CD4-positive, alpha-beta T cell treated with Interferon alpha-2 for 1 hour (primary cell): ENCODE measurements at regions not wholly inside any gene's neighbourhood (a gene's known extent, or its start where the extent isn't known, plus 50 kb on each side); places are given as distances from the start of the nearest gene placed in this dataset.
"Not testable (repeated sequence)": the region's sequence is repeated elsewhere in the genome, so short reads cannot be mapped to it uniquely, and the experiment has no call there.

Experiments
- DNase-seq, 2 donors: peaks; one replicate each; pipeline ENCODE4 v3.0.0-alpha.2; 2020 to 2022

DNA sequence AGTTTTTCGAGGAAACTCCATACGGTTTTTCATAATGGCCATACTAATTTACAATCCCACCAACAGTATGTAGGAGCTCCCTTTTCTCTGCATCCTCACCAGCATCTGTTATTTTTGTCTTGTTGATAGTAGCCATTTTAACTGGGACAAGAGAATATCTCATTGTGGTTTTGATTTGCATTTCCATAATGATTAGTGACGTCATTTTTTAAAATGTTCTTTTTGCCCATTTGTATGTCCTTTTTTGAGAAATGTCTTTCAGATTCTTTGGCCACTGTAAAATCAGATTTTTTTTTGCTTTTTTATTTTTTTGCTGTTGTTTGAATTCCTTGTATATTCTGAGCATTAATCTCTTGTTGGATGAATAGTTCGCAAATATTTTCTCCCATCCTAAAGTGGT is 243.9 kb downstream of the TRIML1 start:
- no peak for DNase-seq

DNA sequence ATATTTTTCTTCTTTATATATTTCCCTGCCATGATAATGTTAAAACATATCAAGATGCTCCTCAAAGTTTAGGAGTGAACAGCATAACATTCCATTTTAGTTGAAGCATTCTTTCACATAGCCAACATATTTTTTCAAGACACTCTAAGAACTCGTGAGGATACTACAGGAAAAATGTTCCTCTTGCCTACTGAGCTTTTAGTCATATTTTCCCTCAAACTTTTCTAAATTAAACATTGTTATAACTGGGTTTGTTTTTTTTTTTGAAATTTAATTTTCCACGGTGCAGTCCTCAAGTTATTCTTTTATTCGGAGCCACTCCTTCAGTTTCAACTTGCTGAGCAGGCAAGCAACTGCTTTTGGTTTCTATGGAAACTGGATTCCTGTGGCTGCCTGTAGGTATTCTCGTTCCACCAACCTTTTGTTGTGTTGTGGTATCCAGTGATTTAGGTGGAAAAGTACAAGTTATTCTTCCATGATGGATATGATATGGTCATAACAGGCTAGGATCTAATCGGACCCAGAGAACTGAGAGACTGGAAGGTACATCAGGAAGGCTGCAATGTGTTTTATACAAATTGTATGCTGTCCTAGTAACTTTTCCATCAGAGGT is 248.0 kb downstream of the TRIML1 start:
- DNase-seq = no peak

DNA sequence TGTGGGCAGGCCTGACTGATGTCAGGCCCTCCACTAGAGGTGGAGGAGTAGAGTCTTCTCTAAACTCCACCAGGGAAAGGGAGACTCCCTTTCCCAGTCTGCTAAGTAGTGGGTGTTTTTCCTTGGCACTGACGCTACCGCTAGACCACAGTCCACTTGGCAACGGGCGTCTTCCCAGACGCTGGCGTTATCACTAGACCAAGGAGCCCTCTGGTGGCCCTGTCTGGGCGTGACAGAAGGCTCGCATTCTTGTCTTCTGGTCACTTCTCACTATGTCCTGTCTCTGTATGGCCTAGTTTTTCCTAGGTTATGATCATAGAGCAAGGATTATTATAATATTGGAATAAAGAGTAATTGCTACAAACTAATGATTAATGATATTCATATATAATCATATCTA is 252.1 kb downstream of the TRIML1 start:
- not testable (repeated sequence) for DNase-seq

DNA sequence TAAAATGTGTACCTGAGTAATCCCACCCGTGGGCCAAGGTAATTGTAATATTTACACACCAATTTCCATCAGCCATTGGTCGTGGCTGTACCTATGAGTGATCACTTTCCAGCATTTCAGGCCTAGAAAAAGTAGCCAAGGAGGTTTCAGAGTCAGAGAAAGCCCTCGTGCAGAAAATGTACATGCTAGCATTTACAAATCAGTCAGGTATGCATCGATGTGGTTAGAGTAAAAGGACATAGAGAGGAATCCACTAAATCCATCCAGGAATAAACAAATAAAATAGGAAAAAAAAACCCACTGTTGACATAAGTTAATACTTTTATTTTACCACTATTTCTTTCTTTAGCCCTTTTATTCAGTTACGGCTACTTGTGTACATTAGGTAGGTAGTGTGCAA is 256.8 kb downstream of the TRIML1 start:
- no peak for DNase-seq

DNA sequence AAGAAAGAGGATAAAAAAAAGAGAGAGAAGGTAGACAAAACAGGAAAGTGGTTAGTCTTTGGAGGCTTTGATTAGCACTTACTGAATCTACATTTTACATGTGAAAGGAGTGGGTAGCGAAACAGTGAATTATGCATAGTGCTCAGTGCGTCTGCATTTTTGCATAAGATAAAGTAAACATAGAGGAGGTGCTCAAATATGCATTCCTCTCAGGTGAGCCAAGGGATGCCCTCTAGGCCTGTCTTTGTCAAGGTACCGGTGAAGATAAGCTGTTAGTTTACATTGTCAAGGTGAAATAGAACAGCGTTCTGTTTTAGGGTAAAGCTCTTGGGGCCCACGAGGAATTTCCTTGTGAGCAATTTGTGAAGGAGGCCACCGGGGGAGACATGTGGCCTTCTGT is 260.6 kb downstream of the TRIML1 start:
- DNase-seq = no peak

DNA sequence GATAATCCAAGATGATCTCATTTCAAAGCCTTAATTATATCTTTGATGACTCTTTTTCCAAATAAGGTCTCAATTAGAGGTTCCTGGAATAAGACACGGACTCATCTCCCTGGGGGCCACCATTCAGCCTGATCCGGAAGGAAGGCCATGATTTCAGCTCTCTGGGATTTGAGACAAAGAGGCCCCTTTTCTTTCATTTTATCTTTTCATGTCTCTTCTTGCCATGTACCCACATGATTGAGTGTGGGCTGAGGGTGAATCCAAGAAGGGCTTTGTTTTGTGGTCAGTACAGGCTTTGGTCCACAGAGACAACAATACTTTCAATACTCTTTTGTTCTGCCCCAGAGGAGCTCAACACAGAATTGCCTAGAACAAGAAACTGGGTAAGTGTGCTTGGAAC is 261.2 kb downstream of the TRIML1 start:
- DNase-seq = no peak

DNA sequence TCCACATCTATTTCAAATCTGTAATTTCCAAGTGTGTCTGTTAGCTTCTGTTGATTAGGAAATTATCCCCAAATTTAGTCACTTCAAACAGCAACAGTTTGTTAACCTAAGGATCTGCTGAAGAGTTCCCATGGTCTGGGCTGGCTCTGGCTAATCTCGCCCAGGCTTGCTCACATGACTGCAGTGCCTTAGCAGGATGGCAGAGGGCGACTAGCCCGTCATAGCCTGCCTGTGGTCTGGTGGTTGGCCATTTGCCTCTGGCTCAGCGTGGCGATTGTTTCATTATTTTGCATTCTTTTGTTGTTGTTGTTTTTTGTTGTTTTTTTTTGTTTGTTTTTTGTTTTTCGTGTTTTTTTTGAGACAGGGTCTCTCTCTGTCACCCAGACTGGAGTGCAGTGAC is 264.0 kb downstream of the TRIML1 start:
- DNase-seq = no peak

DNA sequence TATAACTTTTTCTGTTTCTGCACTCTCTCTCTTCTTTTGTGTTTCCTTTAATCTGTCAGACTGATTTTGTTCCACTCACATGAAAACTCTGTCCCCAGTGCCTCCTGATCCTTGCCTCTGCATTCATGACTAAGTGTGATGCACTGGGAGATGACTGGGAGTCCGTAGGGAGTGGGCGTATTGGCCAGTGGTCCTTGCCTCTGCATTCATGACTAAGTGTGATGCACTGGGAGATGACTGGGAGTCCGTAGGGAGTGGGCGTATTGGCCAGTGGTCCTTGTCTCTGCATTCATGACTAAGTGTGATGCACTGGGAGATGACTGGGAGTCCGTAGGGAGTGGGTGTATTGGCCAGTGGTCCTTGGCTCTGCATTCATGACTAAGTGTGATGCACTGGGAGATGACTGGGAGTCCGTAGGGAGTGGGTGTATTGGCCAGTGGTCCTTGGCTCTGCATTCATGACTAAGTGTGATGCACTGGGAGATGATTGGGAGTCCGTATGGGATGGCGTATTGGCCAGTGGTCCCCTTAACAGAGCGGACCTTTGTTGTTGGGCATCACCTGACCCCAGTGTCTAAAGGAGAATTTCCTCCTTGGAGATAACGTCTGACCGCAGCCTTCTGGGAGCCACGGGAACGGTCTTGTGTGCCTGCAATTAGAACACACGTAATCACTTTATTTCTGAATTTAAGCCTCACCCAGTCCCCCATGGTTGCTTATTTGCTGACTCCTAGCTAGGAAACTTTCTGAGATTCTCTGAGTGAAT is 266.0 kb downstream of the TRIML1 start:
- DNase-seq = not testable (repeated sequence)

DNA sequence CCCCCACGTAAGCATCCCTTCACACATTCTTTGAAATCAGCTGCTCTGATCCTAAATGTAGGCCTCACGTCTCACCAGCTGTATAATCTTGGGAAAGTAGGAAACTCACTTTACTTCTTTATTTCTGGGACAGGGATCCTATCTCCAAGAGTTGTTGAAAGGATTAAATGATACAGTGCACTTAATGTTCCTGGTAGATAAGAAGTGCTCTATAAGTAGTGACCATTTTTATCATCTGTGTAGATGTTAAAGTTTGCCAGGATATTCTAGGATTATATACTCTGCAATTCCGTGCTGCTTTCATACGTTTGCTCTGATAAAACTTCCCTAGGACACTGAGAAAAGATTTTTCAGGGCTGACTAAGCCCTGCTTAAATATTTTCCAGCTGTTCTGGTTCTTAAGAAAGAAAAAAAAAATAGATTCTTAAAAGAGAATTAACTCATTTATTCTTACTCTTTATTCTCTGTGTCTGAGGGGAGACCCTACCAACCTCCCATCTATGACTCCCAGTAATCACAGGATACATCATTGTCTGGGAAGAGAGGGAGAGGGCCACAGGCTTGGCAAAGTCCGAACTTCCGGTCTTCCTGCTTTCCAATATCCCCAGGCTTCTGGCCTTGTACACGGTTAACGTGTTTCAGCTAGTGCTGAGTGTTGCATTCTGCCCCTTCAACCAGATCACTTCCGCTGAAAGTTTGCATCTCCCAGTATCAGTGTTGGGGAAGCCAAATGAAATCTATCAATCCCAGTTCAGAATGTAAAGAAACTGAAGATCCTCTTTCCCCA is 269.2 kb downstream of the TRIML1 start:
- DNase-seq = no peak

DNA sequence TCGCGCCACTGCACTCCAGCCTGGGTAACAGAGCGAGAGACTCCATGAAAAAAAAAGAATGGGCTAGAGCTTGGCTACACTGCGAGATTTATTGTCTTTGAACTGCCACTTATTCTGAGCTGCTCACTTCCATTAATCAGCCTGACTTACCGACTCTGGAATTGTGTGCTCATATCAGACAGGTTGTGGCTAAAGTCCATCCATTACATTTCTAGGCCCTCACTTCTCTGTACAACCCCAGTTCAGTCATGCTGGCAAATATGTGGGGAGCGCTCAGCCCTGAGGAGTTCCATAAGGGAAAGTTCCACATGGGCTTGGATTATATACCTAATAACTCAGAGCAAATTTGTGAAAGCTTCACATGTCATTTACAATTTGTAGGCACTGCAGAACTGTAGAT is 270.6 kb downstream of the TRIML1 start:
- DNase-seq = no peak

DNA sequence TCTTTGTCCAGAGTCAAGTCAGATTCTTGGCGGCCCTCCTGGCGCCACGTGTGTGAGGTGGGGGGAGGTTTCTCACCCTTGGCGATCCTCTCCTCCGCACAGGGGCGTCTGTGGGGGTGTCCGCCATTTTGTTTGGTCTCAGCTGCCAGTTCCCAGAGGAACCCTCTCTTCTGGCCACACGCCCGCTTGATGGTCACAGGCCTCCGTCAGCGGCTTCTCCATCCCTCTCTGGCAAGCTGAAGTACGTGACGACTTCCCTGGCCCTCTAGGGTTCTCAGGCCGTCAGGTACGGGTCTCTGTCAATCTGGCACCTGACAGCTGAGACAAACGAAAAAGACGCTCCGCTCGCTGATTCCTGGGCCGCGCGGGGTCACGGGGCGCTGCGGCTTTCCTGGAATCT is 272.6 kb downstream of the TRIML1 start:
- DNase-seq = no peak

DNA sequence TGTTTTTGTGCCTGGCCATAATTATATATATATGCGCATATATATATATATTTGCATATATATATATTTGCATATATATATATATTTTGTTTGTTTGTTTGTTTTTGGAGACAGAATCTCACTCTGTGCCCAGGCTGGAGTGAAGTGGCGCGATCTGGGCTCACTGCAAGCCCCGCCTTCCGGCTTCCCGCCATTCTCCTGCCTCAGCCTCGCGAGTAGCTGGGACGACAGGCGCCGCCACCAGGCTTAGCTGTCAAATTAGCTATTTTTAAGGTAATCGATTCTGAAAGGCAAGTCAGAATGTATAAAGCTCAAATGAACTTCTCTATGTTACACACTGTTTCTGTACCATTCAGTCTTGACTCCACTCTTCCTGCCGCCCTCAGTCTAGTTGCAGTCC is 273.3 kb downstream of the TRIML1 start:
- DNase-seq = no peak

DNA sequence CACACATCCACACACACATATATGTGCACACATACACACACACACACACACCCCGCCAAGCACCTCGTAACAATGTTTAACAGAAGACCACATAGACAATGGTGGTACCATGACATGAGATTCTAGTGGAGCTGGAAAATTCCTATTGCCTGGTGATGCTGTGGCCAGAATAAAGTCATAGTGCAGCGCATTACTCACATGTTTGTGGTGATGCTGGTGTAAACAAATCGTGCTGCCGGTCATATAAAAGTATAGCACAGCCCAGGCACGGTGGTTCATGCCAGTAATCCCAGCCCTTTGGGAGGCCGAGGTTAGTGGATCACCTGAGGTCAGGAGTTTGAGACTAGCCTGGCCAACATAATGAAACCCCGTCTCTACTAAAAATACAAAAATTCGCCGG is 275.2 kb downstream of the TRIML1 start:
- DNase-seq = no peak

DNA sequence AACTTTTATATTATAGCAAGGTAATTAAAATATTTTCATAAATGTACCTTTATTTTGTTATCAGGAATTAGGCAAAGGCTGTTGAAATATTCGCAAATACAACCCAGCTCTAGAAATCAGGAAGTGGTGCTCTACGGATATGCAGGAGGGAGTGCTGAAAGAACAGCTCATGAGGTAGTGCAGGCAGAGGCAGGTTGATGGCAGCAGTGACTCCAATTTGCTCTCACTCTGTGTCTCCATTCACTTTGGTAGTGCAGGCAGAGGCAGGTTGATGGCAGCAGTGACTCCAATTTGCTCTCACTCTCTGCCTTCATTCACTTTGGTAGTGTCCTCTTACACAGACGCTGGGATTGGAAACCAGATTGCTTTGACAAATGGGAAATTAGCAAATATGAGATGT is 277.9 kb downstream of the TRIML1 start:
- no peak for DNase-seq

DNA sequence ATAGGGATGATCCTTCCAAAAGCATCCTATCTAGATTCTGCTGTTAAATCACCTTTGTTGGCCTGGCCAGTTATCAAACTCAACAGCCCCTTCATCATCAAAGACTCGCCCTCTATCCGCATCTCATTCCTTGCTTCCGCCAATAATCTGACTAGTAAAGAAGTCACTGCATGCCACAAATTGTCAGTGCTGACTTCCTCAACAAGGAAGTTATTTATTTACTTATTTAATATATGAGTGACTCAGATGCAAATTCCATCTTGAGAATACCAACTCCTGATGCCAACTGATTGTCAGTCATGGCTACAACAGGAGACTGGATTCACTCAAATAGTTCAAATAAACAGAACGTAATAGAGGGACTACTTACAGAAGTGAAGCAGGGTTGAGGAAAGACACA is 283.8 kb downstream of the TRIML1 start:
- DNase-seq = no peak

DNA sequence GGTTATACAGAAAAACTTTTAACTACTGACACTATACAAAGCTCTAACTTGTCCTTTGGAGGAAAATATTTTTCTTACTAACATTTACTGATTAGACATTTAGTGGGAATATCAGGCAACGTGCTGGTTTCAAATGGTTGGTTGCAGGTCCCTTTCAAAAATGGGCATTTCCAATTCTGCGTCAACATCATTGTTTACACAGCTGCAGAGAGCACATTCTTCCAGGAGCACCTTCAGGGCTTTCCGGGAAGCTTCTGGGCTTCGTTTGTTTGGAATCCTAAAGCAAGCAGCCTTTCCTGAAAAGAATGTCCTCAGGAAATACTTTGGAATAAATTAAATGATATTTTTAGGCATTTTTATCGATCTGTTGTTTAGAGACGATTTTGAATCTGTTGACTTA is 289.7 kb downstream of the TRIML1 start:
- no peak for DNase-seq

DNA sequence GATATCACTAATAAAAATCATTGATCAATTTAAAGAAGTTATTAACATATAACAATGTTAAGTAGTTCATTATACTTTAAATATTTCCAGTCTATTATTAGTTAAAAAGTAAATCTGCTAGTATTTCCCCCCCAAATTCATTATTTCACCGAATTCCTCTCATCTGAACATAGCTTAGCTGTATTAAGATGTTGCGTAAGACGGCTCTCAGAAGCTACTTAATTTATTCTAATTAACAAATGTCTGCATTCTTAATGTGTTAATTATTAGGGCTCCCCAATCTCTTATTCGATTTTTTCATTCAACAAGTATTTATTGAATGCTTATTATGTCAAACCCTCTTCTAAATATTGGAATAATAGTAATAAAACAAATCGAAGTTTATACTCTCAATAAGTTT is 290.7 kb downstream of the TRIML1 start:
- no peak for DNase-seq

DNA sequence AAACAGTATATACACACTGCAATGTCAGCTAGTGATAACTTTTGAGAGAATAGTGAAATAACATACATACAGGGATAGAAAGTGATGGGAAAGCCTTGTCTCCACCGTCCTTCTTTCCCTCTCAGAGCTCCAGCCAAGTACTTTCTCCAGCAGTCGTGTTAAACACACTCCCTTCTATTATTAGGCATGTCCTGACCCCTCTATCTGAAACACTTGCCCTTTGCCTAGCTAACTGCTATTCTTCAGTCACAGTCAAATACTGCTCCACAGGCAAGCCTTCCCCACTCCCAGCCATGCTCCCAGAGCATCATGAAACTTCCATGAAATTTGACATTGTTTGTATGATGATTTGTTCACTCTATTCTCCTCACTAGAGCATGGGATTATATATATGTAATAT is 291.1 kb downstream of the TRIML1 start:
- DNase-seq = no peak

DNA sequence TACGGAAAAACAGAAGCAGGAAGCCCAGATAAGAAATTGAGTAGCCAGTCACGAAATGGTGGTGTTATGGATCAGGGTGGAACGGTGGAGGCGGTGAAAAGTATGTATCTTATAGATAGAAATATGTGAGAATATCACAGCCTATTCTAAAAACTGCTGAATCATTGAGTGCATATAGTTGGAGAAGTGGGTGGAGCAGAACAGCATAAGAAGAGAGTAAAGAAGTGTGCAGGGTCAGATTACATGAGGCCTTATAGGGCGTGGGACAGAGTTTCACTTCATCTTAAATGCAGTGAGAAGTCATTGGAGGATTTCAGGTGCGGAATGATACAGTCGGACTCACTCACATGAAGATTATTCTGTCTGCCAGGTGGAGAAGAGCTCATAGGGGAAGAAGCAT is 293.1 kb downstream of the TRIML1 start:
- DNase-seq = no peak

DNA sequence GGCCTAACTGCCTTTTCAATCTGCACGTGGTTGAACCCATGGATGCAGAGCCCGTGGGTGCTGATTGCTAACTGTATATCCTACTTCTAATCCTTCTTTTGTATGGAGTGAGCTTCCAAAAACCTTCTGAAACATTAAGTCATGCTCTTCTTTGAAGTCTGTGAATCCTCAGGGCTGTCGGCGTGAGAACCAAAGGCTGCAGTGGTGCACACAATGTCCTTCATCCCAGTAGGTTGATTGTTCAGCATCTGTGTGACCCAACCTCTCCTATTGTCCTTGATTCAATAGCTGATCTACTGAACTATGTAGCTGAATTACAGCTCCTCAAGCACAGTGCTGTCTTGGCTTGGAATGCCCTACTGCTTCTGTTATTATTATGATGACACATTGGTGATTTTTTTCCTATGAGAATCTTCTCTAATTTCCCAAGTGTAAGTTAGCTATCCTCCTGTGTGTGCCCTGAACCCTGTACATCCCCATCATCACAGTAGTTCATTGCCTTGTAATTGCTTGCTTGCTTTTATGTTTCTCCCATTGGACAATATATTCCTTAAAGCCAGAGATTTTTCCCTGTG is 294.6 kb downstream of the TRIML1 start:
- DNase-seq = no peak

DNA sequence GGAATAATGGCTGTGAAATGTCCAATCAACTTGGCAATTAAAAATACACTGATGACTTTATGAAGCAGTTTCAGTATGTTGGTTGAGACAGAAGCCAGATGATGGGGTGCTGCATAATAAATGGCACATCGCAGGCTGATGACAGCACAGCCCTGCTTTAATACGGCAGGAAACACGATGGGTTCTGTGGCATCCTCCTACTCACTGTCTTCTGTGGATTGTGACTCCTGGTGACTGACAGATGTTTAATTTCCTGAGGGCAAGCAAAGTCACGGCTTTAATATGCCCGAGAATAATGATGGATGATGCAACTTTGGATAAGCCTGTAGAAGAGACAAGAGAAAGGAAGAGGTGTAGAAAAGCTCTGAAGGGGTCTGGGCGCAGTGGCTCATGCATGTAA is 295.4 kb downstream of the TRIML1 start:
- DNase-seq = no peak

DNA sequence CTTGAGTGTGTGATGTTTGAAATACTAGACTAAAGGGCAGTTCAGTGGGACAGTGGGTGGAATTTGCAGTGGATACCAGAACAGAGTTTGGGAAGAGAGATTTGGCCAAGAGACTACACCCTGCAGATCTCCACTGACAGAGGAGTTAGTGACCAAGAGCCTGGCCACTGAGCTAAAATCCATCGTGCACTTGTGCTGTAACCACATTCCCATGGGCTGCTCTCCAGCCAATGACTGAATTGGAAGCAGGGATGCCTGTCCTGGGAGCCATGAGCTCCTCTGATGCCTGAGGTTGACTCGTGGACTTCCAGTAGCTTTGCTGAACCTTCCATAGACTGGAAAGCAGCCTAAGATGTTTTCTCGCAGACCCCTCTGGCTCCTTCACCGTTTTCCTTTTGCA is 296.1 kb downstream of the TRIML1 start:
- DNase-seq = no peak

DNA sequence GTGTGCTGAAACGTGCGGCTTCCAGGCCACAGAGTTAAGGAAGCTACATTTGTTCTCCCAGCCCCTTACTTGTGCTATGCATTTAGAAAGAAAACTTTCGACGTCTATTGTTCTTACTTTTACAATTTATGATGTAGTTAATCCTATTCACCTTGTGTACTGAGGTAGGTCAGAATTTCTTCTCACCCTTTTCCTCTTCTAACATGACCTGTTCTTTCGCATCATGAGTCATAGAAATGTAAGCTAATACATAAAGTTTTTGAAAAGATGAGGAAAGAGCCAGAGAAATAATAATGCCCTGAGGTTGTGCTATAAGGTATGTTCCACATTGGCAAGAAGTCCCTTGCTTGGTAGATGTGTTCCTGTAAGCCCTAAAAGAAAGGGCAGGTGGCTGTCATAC is 298.3 kb downstream of the TRIML1 start:
- no peak for DNase-seq

DNA sequence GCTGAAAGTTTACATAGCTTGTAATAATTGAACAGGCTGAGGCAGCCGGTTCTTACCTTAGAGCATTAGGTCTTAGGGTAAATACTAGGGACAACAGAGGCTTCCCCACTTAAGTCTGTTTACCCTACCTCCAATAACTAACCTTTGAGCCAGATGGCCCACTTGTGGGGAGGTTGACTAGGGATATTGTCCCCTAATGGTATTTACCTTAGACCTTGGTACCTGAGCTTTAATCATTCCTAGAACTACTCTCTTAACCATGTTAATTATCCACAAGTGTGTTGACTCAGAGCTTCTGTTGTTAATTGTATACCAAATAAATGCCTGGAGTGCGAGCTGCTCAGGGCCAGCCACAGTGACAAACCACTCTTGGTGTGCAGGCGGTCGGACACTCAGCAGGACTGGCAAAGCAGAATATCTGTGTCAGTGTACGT is 299.2 kb downstream of the TRIML1 start:
- not testable (repeated sequence) for DNase-seq
